GM18498 (cell line): ENCODE measurements at regions not wholly inside any gene's neighbourhood (a gene's known extent, or its start where the extent isn't known, plus 50 kb on each side); places are given as distances from the start of the nearest gene placed in this dataset.
"Not testable (repeated sequence)": the region's sequence is repeated elsewhere in the genome, so short reads cannot be mapped to it uniquely, and the experiment has no call there.

Source experiments
- ATAC-seq: cut with Tn5 transposase; IDR thresholded peaks from one replicate; pipeline ENCODE4 v1.9.1; 2021; ENCODE audit warnings: mild to moderate bottlenecking, moderate library complexity; ENCODE audit not compliant: unreplicated experiment

DNA sequence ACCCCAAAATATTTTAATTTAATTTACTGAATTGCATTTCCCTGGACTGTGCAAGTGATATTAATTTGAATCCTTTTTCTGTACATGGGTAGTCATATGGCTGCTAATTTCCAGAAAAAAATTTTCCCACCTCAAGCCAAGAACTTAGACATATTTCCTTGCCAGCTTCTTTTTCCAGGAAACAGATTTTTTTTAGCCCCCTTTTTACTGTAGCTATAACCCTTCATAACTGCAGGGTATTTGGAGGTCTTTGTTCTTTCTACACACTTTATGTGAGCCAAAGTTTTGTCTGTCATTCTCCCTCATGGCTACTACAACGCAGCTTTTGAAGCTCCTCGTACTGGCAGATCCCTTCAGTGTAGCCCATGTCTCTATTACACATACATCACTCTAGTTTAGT lies 261.2 kb upstream of the PIK3R1 start:
- ATAC-seq = no peak

DNA sequence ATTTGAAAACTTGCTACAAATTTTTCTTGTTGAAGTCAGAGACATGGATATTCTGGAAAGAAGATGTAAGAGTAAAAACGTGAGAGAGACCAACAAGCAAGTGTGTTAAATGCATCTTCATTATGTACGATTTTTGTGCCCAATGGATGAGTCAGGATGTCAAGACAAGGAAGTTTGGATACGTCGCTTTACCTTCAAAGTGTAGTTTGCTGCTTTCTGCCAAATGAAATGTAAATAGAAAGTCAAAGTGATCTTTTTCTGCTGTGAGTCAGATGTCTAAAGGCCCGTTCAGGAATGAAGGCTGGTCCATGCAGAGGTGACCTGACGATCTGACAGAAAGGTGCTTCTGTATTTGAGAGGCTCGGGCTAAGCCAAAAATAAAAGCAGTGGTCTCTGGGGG lies 273.1 kb upstream of the PIK3R1 start:
- ATAC-seq = no peak

DNA sequence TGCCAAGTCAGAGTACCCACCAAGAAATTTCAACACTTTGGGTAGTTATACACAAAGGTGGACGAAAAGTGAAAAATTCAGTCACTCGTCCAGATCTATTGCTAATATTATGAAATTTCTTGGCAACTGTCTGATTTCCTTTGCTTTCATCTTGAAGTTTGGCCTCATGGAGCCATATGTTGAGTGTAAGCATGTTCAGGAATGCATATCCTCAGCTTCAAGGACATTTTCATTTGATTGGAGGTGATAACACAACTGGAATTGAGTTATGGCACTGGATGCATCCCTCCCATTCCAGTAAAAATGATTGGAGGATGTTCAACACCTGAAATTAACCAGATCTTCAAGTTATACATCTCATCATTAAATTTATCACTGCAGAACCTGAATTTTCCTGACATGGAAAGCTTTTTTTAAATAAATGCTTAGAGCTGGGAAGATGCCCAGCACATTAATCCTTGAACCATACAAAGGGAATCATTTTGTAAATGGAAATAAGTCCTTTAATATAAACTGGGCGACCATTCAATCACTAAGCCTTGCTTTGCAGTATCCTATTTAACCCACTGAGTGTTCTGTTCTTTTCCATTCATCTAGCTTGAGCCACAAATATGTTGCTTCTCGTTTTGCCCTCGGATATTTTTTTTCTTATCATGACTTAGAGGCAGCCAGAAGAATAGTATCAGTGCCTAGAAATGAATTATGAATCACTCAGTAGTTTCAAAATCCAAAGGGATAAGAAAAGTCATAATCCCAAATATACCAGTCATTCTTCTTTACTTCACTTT lies 273.7 kb upstream of the PIK3R1 start:
- ATAC-seq = no peak

DNA sequence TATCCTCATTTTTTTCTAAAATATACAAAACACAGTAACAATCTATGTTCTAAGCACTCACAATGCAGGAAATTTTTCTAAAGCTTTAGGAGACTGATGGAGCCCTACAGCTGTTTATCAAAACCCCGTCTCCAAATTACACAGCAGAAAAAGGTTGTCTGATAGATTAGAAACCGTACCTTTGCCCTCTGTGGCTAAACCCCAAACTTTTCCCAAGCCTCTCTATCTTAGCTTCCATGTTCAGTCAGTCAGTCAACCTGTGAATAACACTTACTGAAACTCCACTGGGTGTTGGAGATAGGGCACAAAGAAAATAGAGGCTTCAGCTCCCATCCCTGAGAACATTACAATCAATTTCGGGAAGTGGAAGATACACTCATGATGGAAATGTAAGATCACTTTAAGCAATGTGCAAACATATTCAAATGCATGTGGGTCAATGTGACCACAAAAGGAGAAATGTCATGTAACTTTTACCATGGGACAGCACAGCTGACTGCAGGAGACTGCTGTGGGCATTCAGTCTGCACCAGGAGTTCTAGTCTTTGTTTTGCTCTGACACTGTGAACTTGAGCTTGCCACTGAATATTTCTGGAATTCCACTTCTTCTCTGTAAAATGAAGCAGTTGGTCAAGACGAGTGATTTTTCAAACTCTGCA lies 279.5 kb upstream of the PIK3R1 start:
- ATAC-seq = no peak

DNA sequence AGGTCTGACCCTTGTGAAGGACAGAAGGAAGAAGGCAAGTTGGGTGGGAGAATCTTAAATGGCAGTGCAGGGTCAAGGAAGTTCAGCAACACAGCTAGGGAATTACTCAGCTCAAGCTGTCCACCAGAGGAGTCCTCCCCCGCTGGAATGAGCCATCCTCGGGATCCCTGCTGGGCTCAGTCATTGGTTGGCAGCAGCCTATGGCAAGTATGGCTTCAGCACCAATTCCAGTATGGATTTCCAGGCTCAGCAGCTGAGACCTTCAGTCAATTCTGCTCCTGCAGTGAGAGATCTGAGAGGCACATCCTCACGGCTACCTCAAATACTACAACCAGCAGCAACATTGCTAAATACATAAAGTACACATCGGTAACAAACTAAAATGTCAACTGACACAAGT lies 280.6 kb upstream of the PIK3R1 start:
- ATAC-seq = no peak

DNA sequence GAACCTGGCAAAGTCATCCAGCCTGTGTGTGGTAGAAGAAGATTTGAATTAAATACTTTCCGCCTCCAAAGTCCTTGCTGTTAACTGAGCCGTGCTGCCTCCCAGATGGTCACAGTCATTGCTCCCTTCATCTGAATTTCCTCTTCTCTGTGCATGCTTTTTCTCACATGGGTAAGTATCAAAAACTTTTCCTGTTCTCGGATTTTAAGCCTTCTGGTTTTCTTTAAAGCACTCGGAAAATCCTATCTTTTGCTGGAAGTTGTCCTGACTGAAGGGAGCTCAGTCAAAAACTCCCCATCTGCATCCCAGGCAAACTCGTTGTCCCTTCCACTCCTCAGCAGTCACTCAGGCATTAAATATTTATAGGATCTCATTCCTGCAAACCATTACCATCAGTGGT lies 290.0 kb upstream of the PIK3R1 start:
- no peak for ATAC-seq

DNA sequence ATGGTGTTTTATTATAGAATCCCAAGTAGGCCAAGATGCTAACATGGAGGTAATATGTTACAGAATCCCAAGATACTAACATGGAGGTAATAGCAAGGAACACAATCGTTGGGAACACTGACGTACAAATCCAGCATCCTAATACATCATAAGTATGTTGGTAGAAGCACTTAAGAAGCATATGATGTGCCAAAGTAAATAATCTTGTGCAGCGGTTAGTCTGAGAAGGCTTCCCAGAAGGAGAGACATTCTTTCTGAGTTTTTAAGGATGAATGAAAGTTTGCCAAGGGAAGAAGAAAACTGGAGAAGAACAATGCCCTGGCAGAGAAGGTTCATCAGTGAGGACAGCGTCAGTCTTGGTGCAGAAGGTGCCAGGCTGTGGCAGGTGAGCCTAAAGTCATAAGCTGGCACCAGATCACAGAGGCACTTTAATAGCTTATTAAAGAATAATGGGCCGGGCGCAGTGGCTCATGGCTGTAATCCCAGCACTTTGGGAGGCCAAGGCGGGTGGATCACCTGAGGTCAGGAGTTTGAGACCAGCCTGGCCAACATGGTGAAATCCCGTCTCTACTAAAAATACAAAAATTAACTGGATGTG lies 294.5 kb upstream of the PIK3R1 start:
- no peak for ATAC-seq

DNA sequence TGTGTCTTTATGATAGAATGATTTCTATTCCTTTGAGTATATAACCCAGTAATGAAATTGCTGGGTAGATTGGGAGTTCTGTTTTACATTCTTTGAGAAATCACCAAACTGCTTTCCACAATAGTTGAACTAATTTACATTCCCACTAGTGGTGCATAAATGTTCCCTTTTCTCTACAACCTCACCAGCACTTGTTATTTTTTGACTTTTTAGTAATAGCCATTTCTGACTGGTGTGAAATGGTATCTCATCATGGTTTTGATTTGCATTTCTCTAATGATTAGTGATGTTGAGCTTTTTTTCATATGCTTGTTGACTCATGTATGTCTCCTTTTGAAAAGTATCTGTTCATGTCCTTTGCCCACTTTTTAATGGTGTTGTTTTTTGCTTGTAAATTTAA lies 296.0 kb upstream of the PIK3R1 start:
- ATAC-seq = not testable (repeated sequence)

DNA sequence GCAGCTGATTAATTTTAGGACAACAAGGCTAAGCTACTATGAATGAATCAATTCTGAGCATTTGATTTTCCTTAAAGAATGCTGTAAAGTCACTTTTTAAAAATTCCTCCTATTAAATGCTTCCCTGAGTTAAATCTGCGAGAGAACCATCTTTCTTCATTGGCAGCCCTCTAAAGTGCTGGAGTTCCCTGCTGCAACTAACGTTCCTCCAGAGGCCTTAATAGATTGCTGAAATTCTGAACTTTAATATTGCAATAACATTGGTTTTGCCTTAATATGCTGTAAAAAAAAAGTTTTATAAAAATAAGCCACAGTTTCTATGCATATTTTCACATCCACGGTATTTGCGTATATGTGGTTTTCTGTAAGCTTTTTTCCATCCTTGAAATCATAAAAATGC lies 298.0 kb upstream of the PIK3R1 start:
- ATAC-seq = no peak

DNA sequence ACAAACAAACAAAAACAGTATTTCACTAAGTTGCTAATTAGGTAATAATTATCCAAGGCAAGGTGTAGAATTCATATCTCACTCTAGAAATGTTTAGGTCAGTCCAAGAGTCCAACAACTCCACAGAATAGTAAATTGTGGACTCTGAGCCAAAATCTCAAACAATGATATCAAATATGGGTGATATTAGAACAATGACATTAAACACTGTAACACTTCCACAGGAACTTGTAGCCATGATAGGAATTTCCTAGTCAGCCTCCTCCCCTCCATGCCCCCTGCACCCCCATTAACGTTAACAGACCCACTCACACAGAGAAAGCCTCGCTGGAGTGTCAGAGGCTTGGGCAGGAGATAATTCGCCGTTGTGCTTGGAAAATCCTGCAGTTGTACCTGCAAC lies 305.0 kb upstream of the PIK3R1 start:
- no peak for ATAC-seq

DNA sequence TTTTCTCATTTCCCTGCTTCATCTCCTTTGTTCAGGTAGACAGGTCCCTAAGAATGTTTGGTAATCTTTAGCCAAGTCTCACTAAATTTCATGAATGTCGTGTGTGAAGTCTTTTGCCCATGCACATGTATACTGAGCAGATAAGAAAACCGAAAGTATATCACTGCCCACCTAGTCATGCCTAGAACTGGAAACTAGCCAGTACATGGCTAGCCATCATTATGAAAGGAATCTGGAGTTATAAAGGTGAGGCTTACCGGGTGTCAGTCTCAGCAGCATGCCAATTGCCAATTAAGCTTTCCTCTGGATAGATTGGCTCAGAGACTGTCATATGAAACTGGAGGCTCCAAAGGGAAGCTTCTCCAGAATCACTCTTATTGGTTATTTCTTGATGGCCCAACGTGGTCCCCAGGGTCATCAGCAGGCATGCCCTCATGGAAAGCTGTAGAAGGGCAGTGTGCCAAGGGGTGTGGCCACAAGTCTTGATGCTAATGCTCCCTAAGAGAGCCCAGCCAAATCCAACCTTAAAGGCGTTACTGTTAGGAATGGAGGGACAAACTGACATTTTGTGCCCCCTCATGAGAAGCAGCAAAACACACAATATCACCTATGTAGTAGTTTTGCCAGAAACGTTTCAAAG lies 307.3 kb upstream of the PIK3R1 start:
- no peak for ATAC-seq

DNA sequence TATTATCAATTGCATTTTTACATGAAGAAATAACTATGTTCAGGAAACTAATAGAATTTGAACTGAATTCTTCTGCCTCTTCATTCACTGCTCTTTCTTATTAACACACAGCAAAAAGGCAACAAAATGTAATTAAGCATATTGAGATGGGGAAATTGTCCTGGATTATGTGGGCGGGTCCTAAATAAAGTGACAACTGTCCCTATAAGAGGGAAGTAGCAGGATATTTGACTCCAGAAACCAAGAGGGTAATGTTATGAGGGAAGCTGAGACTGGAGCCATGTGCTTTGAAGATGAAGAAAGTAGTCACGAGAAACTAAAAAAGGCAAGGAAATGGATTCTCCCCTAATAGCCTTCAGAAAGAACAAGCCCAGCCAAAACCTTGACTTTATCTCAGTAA lies 311.2 kb upstream of the PIK3R1 start:
- no peak for ATAC-seq

DNA sequence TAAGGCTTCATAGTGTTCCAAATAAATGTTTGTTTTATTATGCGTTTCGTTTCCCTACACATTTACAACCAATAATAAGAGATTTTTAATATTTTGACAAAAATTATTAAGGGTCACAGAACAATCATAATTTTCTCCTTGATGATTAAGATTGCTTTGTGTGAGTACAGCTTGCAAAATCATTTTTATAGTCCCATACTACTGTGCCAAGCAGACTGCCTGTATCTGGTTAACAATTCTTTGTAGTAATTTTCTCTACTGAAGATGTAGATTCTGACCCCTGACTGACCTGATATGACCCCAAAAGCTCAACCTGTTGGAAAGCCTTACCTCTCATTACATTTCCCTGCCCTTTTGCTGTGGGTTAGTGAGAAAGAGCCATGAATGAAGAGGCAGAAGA lies 311.9 kb upstream of the PIK3R1 start:
- ATAC-seq = no peak

DNA sequence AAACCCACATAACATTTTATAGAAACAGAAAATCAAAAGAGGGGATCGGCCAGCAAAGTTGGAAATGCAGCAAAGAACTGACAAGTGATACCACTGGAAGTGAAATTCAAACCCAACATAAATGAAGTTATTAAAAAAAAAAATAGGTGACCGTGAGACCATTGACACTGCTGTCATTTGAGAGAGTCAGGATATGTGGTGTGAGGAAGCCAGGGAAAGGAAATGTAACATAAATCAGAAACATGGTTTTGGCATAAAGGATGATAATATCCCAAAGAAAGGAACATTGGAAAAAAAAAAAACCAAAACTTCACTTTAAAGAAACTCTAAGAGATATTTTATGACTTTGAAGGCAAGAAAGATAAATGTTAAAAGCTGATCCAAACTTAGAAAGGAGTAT lies 312.4 kb upstream of the PIK3R1 start:
- ATAC-seq = no peak

DNA sequence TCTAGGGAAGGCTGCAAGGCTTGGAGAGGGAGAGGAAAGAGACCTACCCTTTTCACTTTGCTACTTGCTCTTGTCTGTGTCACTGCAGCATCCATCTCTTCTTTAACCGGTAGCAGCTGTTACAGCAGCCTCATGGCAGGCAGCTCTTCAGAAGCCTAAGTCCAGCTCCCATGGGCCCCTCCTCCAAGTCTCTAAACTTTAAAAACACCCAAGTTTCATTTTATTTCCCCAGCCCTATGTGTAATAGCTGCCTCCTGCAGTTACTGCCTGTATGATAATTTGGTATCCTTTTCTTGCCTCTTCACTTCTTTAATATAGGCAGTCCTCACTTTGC lies 313.1 kb upstream of the PIK3R1 start:
- no peak for ATAC-seq

DNA sequence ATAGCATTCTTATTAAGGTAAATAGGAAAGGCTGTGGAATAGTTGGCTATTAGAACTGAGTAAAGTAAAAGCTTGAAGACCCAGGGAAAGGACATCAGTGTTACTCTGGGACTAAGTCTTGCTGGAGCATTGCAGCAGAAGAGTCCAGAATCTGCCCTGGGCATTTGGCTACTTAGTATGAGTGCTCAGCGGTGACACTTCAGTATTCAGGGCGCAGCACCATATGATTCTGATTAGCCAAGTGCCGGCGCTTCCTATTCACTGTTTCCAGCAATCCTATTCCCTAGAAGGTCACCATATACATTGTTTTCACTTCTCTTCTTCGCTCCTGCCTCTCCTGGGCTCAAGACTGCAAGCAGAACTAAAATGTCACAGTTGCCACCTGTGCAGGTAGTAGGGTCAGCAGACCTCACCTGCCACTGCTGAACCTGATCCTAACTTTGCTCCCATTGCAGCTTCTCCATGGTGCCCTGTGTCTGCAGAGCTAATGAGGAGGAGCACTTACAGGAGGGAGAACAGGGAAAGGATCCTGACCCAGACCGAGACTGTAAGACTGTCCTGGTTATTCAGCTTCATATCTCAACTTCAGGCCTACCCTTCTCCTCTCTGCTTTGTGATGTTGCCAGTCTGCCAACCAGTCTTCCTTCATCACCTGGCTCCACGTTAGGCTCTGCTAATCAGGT lies 313.6 kb upstream of the PIK3R1 start:
- ATAC-seq = no peak

DNA sequence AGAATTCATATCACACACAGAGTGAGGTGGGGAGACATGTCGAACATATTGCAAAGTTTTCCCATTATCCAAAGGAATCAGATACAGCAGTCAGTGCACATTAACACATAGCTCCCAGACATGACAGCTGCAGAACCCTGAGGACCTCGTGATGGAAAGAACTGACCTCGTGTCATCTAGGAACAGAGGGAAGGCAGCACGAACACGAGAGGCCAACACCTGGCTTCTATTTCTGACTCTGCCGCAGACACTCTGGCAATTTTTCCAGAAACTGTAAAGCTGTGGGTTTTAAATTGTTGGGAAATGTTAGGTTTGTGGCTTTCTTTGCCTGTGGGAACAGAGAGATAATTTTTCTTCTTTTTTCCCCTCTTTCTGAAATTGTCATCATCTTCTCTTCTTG lies 315.0 kb upstream of the PIK3R1 start:
- ATAC-seq = no peak

DNA sequence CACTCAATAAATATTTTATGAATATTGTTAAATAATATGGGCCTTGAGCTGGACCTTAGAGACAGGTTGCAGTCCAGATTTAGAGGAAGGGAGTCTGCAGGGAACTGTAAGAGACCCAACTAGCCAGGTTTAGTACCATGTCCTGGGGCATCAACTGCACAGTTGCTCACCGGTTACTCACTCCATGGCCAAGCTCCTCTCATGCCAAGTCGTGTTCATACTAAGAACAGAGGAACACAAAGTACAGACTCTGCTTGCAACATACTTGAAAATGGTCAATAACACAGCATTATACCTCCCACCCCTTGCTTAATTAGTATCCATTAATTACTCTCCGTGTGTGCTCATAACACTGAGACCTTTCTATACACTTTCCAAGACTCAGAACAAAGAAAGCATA lies 317.6 kb upstream of the PIK3R1 start:
- ATAC-seq = no peak

DNA sequence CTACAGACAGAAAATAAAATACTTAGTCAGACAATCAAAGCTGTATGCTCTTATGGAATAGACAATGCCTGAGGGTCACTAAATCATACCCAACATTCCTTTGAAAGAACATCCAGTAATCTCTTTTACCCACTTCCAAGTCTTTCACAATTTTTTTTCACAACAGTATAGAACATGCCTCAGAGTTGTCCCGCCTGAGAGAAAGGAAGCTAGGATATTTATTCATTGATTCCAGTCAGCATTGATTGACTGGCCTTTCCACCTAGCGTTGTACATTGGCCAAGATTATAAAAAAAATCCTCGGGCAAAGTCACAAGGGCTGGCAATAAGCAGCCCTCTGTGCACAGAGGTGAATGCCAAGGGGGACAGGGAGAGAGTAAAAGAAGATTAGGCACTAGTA lies 318.1 kb upstream of the PIK3R1 start:
- no peak for ATAC-seq

DNA sequence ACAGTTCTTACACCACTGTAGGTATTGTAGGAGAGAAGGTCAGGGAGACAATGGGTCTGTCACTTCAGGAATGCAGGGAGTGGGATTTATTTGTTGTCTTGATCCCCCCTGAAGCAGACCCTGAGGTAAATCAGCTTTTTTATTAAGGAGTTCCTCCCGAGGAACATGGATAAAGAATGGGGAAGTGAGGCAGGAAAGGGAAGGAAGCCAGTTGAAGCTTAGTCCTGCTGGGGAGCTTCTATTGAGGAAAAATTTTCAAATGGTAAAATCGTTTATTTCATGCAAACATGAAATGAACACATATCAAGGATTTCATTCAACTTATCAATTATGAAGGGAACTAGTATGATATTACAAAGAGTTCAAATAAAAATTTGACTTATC lies 318.6 kb upstream of the PIK3R1 start:
- ATAC-seq = no peak

DNA sequence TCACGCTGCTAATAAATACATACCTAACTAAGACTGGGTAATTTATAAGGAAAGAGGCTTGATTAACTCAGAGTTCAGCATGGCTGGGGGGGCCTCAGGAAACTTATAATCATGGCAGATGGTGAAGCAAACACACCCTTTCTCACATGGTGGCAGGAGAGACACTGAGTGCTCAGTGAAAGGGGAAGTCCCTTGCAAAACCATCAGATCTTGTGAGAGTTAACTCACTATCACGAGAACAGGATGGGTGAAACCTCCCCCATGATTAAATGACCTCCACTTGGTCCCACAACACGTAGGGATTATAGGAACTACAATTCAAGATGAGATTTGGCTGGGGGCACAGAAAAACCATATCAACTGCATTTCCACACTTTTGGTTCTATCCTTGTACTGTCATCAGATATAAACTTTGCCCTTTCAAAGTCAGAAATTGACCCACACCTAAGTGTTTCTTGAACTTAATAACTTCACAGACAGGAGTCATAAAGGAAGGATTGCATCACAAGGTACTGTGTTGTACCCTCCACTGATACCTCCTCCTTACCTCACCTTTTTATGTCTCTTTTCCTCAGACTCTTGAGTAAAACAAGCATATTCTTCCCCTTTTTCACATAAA lies 319.1 kb upstream of the PIK3R1 start:
- ATAC-seq = no peak
